Neutrophil (primary cell): ENCODE measurements at regions not wholly inside any gene's neighbourhood (a gene's known extent, or its start where the extent isn't known, plus 50 kb on each side); places are given as distances from the start of the nearest gene placed in this dataset.
"Not testable (repeated sequence)": the region's sequence is repeated elsewhere in the genome, so short reads cannot be mapped to it uniquely, and the experiment has no call there.

Experiments used
- H3K27ac ChIP-seq: fragments of 200-600 bp; sonication (generic); 2 replicates; pipeline ENCODE4 v1.5.1; 2016; ENCODE audit warnings: mild to moderate bottlenecking, moderate library complexity
- H3K27me3 ChIP-seq: fragments of 200-600 bp; sonication (generic); 2 replicates; pipeline ENCODE4 v1.6.0; 2016; ENCODE audit warnings: mild to moderate bottlenecking
- H3K36me3 ChIP-seq: fragments of 200-600 bp; sonication (generic); 2 replicates; pipeline ENCODE4 v1.5.1; 2017
- H3K4me1 ChIP-seq, 2 experiments: fragments of 200-600 bp in 1 of 2; sonication (generic) in 1 of 2; 1 replicate in 1 of 2; 2 replicates in 1 of 2; pipeline versions ENCODE4 v1.5.1 to v1.6.1; 2013 to 2016; ENCODE audit warnings: low read depth in 1 of 2, low read length in 1 of 2, mild to moderate bottlenecking in 1 of 2, moderate library complexity in 1 of 2; ENCODE audit not compliant: control insufficient read depth in 1 of 2, insufficient read depth in 1 of 2
- H3K4me3 ChIP-seq, 2 experiments: fragments of 200-600 bp in 1 of 2; sonication (generic) in 1 of 2; 1 replicate in 1 of 2; 2 replicates in 1 of 2; pipeline ENCODE4 v1.5.1; 2013 to 2016; ENCODE audit warnings: low read depth in 1 of 2, low read length in 1 of 2, mild to moderate bottlenecking in 1 of 2, moderate library complexity in 1 of 2
- H3K9me3 ChIP-seq: fragments of 200-600 bp; sonication (generic); 2 replicates; pipeline ENCODE4 v1.5.1; 2016
- CTCF ChIP-seq: fragments of 200-600 bp; sonication (generic); IDR thresholded peaks from 2 replicates; pipeline ENCODE4 v1.5.1; 2016; ENCODE audit warnings: antibody characterized with exemption

GRCh38 chr9:106025453-106025852 lies 331.1 kb downstream of the TMEM38B start:
- H3K9me3 ChIP-seq, result no peaks in the 10 kb centered on the region
- H3K4me3 ChIP-seq, result no peak overlapping the region

GRCh38 chr9:106030146-106030545 lies 335.8 kb downstream of the TMEM38B start:
- H3K27me3 ChIP-seq, H3K4me3 ChIP-seq, H3K4me1 ChIP-seq, H3K9me3 ChIP-seq, H3K27ac ChIP-seq, H3K36me3 ChIP-seq: not testable (repeated sequence)

More at GRCh38 chr9:106025453-106025852, 331.1 kb downstream of the TMEM38B start:
- no peak for TF ChIP-seq CTCF
- H3K36me3 ChIP-seq, result no peaks in the 10 kb centered on the region
- H3K27ac ChIP-seq, result no peak overlapping the region
- H3K27me3 ChIP-seq, result no peaks in the 10 kb centered on the region
- no peaks in the 10 kb centered on the region for H3K4me1 ChIP-seq

DNA sequence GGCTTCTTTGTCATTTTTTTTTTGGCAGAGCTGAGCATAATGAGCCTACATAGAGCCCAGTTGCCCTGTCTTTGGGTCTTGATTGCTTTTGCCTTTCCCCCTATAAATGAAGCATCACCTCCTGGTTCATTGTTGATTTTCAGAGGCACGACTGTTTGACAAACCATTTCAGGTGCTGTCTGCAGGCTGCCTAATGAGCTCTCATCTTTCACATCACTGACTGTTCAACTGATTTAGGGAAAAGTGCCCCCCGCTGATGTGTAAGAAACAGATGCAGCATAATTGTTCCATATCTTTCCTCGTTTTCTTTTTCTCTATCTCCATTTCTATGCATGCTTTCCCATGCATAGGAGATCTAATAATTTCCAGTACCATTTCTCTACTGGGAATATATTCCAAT lies 338.6 kb downstream of the TMEM38B start:
- Histone ChIP-seq H3K9me3 (no peaks in the 10 kb centered on the region), H3K4me3 (no peak overlapping the region), H3K4me1 (no peaks in the 10 kb centered on the region), H3K36me3 (no peaks in the 10 kb centered on the region), H3K27me3 (no peaks in the 10 kb centered on the region), H3K27ac (no peak overlapping the region)
- TF ChIP-seq CTCF, result no peak

GRCh38 chr9:106035806-106036205 lies 341.5 kb downstream of the TMEM38B start:
- Histone ChIP-seq H3K4me1 (no peaks in the 10 kb centered on the region), H3K9me3 (no peaks in the 10 kb centered on the region), H3K36me3 (no peaks in the 10 kb centered on the region), H3K27ac (no peak overlapping the region), H3K27me3 (no peaks in the 10 kb centered on the region), H3K4me3 (no peak overlapping the region)
- no peak for TF ChIP-seq CTCF

DNA sequence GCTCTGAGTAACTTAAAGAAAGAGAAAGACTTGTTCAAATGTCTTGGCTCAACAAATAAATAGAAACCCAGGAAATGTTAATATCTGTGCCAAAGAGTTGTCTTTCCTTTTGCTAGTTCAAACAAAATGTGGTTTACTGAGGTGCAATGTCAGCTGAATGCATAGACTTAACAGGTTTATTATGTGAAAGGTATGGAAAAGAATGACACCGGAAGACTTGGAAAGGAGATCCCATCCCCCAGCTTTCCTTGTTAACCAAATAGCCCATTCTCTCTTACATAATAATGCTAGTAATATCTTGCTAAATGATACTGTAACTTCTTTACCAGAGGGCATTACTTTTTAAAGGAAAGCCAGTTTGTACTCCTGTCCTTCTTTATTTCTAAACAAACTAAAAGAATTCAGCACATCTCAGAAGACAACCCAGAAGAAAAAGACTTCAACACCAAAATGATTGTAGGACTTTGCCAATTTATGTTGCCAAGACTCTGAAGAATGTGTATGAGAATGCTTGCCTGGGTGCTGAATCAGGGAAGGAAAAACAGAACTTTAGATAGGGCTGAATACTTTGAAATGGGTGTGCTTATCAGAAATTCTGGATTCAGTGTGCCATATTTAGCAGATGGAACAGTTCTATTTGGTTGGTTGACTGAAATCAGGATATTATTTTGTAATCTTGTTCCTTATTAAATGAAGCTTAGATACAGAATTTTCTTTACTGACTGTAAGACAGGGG lies 344.1 kb downstream of the TMEM38B start:
- H3K27me3 ChIP-seq, result no peaks in the 10 kb centered on the region
- H3K27ac ChIP-seq, result no peak overlapping the region
- TF ChIP-seq CTCF, result no peak
- no peaks in the 10 kb centered on the region for H3K36me3 ChIP-seq
- H3K4me1 ChIP-seq, result no peaks in the 10 kb centered on the region
- no peaks in the 10 kb centered on the region for H3K9me3 ChIP-seq
- H3K4me3 ChIP-seq, result no peak overlapping the region

- Histone ChIP-seq H3K4me1 (no peaks in the 10 kb centered on the region), H3K27ac (no peak overlapping the region), H3K4me3 (no peak overlapping the region), H3K9me3 (no peaks in the 10 kb centered on the region), H3K27me3 (no peaks in the 10 kb centered on the region), H3K36me3 (no peaks in the 10 kb centered on the region)
- TF ChIP-seq CTCF, result no peak
These were observed 345.0 kb downstream of the TMEM38B start for GRCh38 chr9:106039151-106039935.

- not testable (repeated sequence) for H3K9me3 ChIP-seq, H3K36me3 ChIP-seq, H3K27me3 ChIP-seq, H3K4me3 ChIP-seq, H3K27ac ChIP-seq, H3K4me1 ChIP-seq
These were observed 347.6 kb downstream of the TMEM38B start for GRCh38 chr9:106041920-106042319.
